ENCODE measurements at regions not wholly inside any gene's neighbourhood (a gene's known extent, or its start where the extent isn't known, plus 50 kb on each side); places are given as distances from the start of the nearest gene placed in this dataset.

DNA sequence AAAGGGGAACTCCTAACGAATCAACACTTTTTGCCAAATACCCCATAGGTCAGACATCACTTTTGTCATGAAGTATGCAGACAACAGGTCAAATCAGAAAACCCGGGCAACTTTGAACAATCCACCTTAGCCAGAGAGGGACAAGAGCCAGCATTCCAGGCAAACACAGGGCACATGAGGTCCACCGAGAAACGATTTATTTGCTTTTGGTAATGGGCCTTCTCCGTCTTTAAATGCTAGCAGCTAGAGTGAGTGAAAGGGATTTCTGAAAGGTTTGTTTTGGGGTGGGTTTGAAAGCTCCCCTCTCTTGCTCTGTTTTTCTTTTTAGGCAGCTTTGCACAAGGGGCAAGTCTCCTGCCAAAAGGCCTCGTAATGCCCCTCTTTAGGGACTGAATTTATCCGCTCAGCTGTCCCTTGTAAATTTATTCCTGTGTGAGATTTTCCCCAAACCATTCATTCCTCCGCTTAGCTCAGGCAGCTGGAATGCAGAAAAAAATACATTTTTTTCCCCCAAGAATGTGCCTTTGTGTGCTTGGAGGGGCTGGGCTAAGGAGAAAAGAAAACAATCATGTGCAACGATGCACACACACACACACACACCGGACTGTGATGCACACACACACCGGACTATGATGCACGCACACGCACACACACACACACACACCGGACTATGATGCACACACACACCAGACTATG, 196.9 kb downstream of the SNX19 start:
- no peak for DNase-seq

DNA sequence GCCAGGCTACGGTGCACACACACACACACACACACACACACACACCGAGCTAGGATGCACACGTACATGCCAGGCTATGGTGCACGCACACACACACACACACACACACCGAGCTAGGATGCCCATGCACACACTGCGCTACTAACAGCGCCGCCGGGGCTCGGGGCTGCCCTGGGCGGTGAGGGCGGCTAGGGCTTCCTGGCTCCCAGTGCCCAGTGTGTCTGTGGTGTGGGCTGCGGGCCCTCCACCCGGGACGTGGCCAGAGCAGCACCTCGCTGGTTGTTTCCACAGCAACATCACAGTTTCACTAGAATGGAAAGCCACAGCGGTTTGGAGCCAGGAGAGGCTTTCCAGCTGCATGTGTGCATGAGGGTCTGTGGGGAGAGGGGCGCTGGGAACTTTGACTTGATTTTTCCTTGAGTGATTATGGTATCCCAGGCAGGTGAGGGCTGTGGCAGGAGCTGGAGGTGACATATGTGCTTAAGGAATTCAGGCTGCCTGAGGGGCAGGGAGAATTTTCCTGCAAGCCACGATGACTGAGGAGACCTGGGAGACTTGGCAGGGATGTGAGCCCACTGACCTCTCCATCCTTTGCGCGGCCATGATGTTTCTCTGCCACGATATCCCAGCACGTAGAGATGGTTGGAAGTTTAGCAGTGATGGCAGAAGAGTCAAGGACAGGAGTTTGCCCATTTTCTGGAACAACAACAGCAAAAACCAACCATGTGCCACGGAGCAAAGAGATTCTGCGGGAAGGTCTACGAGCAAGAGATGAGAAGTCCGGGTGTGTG, 195.9 kb downstream of the SNX19 start:
- no peak for DNase-seq

DNA sequence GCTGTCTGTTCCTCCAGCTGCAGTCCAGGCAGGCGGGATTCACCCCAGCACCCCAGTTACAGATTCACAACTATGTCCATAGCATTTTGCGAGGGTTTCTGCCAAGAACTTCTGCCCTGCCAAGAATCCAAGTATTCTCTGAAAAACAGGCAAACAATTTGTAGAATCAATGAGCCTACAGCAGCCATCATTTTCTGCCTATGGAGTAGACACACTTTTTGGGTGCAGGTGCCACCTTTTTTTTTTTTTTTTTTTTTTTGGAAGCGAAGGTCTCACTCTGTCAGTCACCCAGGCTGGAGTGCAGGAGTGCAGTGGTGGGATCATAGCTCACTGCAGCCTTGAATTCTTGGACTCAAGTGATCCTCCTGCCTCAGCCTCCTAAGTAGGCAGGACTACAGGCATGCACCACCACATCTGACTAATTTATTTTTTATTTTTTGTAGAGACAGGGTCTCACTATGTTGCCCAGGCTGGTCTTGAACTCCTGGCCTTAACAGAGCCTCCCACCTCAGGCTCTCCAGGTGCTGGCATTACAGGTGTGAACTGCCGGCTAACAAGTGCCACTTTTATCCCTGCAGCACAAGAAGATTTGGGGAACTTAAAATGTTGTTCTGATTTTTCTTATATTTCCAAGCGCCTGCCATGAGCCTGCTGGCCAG, 195.1 kb downstream of the SNX19 start:
- no peak for DNase-seq

DNA sequence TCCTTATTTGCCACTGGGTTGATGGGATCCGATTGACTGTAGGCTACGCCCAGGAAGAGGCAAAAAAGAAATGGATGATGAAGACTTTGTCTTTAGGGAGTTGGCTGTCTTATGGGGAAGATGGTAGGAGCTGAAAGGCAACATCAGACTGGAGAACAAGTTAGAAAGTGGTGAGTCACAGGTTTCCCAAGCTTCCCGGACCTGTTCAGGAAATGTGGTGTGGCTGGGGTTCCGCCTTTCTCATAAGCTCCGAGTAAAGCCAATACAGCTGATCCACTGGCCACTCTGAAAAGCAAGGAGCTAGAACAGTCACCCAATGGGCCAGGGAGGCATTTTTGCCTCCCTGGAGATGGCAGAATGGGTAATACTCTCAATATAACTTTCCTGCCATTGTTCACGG, 194.5 kb downstream of the SNX19 start:
- no peak for DNase-seq

DNA sequence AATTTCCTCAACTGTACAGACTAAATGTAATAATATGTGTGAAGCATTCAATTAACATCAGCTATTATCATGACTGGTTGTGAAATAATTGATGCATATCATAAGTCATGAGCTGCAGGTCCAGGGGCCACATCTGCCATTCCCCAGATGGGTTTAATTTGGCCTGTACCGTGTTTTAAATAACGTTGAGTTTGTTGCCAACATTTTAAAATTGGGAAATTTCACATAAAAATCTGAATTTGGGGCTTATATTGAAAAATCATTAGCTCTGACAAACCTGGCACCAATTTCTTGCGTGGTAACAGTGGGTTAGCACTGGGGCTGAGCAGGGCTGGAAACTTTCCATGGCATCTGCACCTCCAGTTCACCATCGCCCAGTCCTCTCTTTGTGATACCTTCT, 193.9 kb downstream of the SNX19 start:
- no peak for DNase-seq

DNA sequence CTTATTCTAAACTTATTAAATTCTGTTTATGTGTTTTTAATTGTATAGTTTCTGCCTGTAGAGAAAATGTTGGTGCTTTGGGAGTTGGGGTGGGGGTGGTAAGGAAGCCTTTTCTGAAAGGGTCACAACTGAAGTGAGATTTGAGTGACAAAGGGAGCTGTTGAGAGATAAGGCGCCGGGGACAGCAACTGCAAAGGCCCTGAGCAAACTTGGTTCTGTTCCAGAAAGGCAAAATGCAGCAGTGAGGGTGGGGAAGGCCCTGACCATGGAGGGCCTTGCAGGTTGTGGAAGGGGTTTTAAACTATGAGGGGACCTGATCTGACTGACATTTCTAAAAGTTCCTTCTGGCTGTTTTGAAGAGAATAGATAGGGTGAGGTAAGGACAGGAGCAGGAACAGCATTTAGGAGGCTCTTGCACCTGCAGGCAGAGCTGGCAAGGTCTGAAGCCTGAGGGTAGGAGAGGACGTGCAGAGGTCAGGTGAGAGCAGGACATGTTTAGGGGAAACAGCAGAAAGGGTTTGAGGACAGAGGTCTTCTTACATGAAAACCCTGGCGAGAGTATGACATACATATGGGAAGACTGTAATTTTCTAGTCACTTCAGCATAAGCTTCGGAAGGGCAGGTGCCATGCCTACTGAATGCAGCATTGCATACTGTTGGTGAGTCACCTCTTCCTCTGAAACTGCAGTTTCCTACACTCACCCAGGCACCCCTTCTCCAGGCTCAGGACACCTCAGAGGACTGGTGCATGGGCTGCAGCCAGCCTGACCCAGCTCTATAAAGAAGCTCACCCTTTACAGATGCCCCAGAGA, 190.7 kb downstream of the SNX19 start:
- DNase-seq = no peak

DNA sequence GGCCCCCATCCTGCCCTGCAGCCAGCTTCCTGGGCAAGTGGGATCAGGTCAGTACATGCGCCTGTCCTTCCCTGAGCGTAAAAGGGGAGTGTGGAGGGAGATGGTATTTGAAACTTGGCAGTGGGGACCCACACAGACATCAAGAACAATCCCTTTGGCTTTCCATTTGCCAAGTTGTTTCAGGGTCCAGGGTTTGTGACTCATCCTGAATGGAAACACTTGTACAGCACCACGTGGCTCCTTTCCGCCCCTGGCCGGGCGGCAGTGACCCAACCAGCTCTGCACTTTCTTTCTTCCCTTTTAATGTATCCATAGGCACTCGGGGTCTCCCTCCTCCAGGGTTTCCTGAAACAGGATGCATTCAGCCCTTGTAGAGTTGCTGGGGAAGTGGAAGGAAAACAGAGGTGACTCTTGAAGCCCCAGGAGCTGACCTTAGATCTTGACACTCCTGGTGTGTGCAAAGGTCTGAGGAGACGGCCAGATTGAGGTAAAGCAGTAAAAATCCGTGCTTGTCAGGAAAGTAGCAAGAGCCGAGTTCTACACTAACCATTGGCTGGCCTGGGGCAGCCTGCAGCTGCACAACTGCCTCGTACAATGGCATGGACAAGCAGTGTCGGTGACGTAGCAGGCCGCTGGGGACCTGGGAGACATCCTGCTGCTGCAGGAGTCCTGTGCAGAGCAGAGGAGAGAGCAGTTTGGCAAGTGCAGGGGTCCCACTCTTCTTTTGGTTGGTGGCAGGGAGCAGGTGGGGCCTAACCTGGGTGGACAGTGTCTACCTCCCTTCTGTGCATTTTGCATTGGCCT, 189.8 kb downstream of the SNX19 start:
- no peak for DNase-seq

DNA sequence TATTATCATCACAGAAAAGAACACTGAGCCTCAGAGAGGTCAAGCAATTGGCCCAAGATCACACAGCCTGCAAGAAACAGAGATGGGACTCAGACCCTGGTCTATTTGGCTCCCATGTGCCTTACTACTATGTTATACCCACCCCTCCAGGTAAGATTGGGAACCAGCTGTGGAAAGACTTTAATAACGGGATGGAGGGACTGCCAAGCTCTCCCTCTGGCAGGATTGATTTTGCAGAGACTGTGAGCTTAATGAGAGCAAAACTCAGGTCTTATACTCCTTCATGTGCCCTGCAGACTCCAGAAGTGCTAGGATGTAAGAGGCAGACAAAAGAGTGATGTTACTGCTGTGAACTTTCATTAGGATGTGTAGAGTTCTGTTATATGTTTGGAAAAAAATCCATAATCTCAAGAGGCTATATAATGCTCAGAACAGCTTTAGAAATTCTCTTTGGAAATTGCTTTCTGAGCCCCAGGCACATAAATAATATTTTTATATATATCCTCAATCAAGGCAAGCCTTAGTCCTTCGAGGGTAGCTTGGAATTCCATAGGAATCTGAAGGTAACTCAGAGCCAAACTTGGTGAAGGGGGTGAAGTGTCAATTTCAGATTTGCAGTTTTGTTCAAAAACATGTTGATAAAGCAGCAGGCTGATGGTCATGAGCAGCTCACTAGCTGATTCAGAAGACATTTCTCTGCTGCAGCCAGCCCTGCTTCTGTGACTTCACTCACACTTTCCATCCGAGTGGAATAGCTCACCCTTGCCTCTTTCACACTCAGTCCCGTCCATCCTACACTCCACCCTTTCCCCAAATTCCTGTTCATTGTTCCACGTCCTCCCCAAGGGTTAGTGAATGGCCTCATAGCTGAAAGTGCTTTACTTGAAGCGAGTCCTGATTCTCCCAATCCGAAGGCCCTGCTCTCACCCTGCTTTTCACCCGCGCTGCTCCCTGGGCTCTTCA, 188.8 kb downstream of the SNX19 start:
- no peak for DNase-seq

DNA sequence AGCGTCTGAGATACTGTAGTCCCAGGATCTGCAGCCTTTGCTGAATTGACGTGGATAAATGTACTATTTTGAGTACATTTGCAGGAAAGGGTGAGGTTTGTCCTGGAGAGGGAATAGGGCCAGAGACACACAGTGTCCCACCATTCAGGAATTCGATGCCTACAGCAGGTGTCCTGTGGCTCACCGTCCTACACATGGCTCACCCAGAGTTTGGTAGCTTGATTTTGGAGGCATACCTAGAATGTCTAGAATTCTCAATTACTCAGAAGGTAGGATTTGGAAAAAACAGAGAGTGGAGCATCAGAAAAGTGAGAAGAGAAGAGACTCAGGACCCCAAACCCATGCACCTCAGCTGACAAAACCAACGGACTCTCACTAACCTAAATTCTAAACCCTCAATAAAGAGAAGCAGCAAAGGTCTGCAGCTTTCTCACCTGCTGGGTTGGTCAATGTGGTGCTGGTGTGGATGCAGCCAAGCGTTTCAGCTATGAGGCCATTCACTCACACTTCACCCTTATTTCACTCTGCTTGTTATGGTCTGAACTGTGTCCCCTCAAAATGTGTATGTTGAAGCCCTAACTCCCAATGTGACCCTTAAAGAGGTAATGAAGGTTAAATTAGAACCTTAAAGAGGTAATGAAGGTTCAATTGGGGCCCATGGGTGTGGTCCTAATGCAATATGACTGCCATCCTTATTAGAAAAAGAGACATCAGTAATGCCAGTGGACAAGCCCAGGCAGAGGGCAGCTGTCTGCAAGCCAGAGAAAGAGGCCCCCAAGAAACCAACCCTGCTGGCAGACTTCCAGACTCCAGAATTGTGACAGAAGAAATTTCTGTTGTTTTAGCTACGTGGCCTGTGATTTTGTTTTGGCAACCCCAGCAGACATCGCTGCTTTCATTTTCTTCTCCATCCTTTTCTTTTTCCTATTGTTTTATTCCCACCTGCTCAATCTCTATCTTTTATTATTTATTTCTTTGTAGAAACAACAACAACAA, 187.8 kb downstream of the SNX19 start:
- DNase-seq = no peak

DNA sequence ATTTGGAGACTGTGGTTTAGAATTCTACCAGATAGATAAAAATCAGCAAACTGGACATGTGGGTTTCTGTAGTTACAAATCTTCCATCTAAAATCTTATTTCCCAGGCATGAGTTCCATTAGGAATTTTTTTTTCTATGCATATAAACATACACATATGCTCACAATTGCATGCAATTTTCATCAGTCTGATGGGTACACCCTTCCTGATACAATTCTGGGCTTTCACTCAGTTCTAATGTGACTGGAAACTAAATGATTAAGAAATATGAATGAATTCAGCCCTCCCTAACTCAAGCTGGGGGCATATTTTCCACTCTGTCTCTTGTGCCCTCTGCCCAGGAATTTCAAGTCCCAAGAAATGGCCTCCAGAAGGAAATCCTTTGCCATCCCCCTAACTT, 187.1 kb downstream of the SNX19 start:
- DNase-seq = no peak

DNA sequence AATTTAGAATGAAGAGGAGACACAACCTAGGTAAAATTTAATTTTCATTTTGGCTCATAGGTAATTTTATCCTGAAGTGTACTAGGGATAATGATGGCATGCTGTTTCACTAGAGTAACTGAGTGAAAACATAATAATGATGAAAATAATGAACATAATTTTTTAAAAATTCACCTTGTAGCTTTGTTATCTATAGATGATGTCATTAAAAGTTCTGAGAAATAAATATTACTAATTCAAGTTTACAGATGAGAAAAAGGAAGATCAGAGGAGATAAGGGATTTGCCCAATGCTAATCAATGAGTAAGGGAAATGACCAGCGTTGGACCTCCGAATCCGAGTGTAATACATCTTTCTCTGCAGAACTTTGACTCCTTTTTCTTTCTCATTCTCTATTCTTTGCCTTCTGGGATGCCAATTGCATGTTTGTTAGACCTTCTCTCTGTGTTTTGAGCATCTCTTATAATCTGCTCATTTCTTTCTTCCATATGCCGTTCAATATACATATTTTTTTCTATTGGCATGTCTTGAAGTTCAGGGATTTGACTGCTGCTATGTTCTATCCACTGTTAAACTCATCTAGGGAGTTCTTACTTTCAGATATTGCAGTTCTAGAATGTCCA, 186.5 kb downstream of the SNX19 start:
- DNase-seq = no peak

DNA sequence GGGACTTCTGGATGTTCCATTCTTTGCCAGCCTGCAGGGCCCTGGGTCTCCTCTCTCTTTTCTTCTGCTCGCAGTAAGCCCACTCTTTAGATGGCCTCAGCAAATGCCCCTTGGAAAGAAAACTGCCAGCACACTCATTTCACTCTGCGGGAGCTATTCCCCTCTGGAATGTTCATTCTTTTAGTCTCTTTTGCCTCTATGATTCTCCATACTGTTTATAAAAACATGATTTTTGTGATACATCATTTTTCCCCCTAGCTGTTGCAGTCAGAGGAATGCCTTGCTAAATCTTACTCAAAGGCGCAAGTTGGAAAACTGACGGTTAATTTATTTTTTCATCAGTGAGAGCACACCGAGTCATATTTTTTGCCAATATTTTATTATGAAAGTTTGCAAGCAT, 184.9 kb downstream of the SNX19 start:
- DNase-seq = no peak

DNA sequence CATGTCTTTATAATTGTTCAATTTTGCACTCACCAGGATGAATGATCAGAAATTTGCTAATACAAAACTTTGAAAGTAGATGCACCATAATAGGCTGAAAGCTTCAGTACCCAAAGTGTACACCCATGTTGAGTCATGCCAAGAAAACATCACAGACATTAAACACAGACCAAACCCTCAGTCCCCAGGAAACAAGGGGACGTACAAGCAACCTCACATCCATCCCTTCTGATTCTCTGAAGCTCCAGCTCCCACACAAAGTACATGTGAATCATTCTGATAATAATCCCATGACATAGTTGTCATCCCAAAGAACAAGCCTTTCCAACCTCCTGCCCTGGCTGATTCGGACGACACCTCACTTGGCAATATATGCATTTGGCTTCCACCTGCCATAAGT, 183.8 kb downstream of the SNX19 start:
- DNase-seq = no peak

DNA sequence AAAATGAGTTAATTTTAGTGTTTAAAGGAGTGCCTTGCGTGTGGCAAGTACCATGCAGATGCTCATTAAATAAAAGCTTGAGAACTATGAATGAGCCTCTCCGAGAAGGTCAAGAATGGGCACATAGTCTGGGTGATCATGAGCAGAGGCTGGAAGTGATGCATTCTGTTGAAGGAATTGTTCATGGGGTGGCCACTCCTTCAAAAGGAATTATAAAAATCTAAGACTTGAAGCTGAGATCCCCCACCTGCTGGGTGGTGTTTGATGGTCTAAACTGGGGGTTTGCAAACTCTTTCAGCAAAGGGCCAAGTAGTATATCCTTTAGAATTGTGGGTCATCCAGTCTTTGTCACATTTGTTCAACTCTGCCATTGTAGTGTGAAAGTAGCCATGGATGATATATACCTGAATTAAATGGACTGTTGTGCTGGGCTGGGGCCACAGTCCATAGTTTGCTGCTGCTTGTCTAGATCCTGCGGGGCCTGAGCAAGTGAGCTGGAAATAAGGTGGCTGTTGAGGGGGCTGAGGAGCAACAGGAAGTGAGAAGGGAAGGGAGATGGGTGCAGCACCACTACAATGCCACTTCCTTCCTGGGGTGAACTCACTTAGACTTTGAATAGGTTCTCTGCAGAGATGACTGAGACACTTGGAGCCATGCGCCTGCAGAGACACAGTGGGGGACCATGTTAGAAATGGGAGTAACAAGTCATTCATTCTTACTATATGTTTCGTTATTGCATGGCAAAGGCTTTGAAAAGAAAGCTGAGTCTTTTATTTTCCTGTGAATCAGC, 179.0 kb downstream of the SNX19 start:
- DNase-seq = no peak

DNA sequence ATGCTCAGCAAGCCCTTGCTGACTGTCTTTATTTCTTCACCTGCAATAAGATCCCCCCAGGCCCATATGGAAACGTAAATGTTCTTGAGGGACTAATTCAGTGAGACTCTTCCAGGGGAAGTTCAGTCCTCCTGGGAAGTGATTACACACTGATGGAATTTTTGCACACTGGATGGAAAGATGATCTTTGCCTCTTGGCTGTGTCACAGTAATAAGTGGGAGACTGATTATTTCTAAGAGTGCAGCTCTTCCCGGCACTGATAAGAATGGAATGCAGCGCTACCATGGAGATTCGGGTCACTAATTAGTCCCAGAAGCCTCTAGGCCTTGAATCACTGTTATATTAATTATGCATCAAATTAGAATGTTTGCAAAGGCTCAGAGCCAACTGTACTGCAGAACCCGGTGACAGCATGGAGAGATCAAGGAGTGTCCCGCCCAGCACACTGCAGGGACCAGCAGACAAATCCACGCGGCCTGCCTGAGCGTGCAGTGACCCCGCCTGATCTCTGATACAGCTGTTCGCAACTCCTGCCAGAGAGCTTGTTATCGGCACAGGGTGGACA, 178.3 kb downstream of the SNX19 start:
- no peak for DNase-seq

DNA sequence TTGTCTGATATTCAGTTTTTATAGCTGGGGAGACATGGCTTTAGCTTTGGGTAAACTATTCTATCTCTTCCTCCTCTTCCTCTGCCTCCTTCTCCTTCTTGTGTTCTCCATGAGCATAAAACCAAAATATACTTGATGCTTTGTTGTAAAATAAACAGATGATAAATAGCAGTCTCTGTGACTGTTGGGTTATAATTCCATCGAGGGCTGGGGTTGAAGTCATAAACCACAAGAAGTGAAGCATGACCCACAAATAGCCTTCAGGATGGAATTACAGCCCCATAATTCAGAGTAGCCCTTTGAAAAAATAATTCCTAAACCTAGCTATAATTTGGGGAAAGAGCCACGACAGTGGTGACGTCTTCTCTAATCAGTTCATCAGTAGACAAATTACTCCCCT, 177.7 kb downstream of the SNX19 start:
- no peak for DNase-seq

DNA sequence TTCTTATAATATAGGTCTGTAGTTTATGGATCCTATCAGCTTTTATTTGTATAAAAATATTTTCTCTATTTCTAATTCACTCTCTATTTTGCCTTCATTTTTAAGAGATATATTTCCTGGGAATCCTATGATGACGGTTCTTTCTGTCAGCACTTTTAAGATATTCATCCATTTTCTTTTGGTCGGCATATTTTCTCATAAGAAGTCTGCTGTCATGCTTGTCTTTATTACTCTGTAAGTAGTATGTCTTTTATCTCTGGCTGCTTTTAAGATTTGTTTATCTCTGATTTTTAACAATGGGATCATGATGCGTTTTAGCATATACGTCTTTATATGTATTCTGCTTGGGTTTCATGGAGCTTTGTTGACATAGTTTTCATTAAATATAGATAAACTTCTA, 175.5 kb downstream of the SNX19 start:
- no peak for DNase-seq

DNA sequence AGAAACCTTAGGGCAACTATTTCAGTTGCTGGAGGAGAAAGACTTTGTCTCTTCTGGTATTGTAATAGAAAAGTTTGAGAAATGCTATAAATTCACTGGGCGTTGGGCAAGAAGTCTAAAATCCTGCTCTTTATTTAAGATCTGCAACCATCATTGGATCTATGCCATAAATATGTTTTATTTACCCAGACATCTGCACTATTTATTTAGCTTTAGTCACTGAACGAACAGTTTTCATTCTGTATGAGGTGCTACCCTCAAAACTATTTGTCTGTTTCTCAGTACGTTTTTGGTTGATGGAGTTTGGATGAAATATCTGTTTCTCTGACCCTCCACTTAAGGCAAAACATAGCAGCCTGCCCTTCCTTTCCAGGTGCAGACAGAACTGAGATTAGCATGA, 171.5 kb downstream of the SNX19 start:
- no peak for DNase-seq
